ENCODE measurements at regions not wholly inside any gene's neighbourhood (a gene's known extent, or its start where the extent isn't known, plus 50 kb on each side); places are given as distances from the start of the nearest gene placed in this dataset.

DNA sequence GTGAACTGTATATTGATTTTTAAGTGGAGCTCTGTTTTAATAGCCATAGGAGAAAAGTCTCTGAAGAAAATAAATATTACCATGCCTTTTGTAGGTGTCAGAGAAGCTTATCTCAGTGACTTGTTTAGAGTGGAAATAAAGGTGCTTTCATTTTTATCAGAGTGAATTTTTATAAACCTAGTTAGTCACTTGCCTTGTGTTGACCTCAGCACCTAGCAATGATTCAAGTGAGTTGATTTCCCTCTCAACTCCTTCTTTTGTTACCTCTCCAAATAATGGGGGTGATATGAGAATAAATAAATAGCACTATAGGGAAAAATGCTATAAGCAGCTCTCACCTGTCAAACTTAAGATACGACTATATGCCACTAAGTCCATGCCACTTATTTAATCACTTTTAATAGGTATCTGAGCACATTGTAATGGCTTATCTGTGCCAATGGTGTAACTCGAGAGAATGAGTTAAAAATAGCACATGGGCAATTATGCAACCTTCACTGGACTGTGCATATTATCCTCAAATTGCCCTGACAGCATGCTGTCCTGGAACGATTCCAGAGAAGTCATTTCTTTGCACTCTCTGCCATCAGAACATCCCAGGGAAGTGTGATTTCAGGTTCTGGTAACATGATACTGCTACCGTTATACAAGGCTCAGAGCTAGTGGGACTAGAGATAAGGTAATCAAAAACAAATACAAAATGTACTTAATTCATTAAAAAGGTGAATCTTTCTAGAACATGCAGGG, 290.8 kb downstream of the CCDC85A start:
- TF ChIP-seq, protein P1, sequence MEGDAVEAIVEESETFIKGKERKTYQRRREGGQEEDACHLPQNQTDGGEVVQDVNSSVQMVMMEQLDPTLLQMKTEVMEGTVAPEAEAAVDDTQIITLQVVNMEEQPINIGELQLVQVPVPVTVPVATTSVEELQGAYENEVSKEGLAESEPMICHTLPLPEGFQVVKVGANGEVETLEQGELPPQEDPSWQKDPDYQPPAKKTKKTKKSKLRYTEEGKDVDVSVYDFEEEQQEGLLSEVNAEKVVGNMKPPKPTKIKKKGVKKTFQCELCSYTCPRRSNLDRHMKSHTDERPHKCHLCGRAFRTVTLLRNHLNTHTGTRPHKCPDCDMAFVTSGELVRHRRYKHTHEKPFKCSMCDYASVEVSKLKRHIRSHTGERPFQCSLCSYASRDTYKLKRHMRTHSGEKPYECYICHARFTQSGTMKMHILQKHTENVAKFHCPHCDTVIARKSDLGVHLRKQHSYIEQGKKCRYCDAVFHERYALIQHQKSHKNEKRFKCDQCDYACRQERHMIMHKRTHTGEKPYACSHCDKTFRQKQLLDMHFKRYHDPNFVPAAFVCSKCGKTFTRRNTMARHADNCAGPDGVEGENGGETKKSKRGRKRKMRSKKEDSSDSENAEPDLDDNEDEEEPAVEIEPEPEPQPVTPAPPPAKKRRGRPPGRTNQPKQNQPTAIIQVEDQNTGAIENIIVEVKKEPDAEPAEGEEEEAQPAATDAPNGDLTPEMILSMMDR (IDR thresholded peaks at IDR 0.05; ENCODE audit: unreplicated experiment) = no peak
- CTCF ChIA-PET = no interaction called here
- intact Hi-C loops (cut with micrococcal nuclease; ENCODE audit: unreplicated experiment) = no loop called here
- Mint-ChIP-seq H3K4me3 (ENCODE audit: low read depth, unreplicated experiment) (no peak overlapping the region), H3K36me3 (ENCODE audit: insufficient read depth, unreplicated experiment) (no peaks in the 10 kb centered on the region), H3K9me3 (ENCODE audit: low read depth, unreplicated experiment) (no peaks in the 10 kb centered on the region), H3K4me1 (ENCODE audit: low read depth, unreplicated experiment) (peaks cover 7% of the 10 kb centered on the region), H3K27ac (ENCODE audit: unreplicated experiment) (no peak overlapping the region), H3K27me3 (ENCODE audit: unreplicated experiment) (no peaks in the 10 kb centered on the region)
- DNase-seq = peak; percentile 20
- BruUV-seq (replicated peaks) = no TSS peak

DNA sequence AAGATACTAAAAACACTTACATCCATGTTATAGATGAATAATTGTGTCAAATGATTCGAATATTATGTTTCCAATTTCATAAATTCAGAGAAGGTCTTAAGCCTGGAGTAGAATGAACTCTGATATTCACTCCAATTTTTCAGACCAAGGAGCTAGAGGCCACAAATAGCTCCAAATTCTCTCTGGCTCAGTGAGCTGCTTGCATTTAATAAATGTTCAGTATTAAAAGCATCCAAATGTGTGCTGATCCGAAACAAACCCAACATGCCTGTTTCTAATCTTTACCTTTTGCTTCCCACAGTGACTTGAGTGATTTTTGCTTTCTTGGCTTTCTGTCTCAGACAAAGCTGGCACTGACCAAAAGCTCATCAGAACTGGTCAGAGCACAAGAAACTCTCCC, 291.4 kb downstream of the CCDC85A start:
- Mint-ChIP-seq H3K27ac (ENCODE audit: unreplicated experiment) (no peak overlapping the region), H3K4me3 (ENCODE audit: low read depth, unreplicated experiment) (no peak overlapping the region), H3K27me3 (ENCODE audit: unreplicated experiment) (no peaks in the 10 kb centered on the region), H3K9me3 (ENCODE audit: low read depth, unreplicated experiment) (no peaks in the 10 kb centered on the region), H3K36me3 (ENCODE audit: insufficient read depth, unreplicated experiment) (no peaks in the 10 kb centered on the region), H3K4me1 (ENCODE audit: low read depth, unreplicated experiment) (peaks cover 7% of the 10 kb centered on the region)
- no TSS peak for BruUV-seq (replicated peaks)
- intact Hi-C loops (cut with micrococcal nuclease; ENCODE audit: unreplicated experiment) = no loop called here
- CTCF ChIA-PET = no interaction called here
- DNase-seq = no peak
- TF ChIP-seq, protein P1 (IDR thresholded peaks at IDR 0.05; ENCODE audit: unreplicated experiment) = no peak

DNA sequence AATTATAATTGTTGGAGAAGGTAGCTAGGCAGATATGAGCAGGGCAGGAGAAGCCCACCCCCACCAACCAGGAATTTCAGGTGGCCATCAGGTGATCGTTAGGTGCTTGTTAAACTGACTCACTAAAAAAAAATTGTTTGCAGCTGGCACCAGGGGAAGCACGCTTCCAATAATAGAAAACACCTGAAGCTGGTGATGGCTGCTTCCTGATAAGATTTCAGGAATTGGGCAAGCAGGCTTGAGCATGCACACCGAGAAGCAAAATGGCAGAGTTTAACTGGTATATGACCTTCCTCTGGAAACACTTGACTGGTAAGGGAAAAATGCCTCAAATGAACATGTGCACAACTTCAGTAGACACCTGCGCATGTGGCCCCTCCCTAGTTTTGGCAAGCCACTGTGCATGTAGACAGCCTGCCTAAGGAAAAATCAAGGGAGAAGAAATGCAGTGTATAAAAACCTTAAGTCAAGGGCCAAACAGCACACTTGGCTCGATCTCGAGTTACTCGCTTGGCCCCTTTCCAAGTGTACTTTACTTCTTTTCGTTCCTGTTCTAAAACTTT, 292.8 kb downstream of the CCDC85A start:
- H3K27me3 Mint-ChIP-seq (ENCODE audit: unreplicated experiment) = no peaks in the 10 kb centered on the region

GRCh38 chr2:56478027-56478426, 294.2 kb downstream of the CCDC85A start:
- DNase-seq = no peak
- Mint-ChIP-seq H3K4me3 (ENCODE audit: low read depth, unreplicated experiment) (no peak overlapping the region), H3K27me3 (ENCODE audit: unreplicated experiment) (no peaks in the 10 kb centered on the region), H3K9me3 (ENCODE audit: low read depth, unreplicated experiment) (no peaks in the 10 kb centered on the region), H3K27ac (ENCODE audit: unreplicated experiment) (no peak overlapping the region), H3K36me3 (ENCODE audit: insufficient read depth, unreplicated experiment) (no peaks in the 10 kb centered on the region), H3K4me1 (ENCODE audit: low read depth, unreplicated experiment) (peaks cover 7% of the 10 kb centered on the region)
- intact Hi-C loops (cut with micrococcal nuclease; ENCODE audit: unreplicated experiment) = no loop called here
- CTCF ChIA-PET = no interaction called here
- TF ChIP-seq, protein P1 (IDR thresholded peaks at IDR 0.05; ENCODE audit: unreplicated experiment) = no peak
- no TSS peak for BruUV-seq (replicated peaks)

More for the DNA sequence above, 292.8 kb downstream of the CCDC85A start:
- no TSS peak for BruUV-seq (replicated peaks)
- CTCF ChIA-PET = interaction anchor here (0.6 kb wide), 2 partner anchors 457 to 653 kb away, joined by 3 to 4 read pairs; no protein-coding TSS in a partner anchor
- Mint-ChIP-seq H3K27ac (ENCODE audit: unreplicated experiment) (no peak overlapping the region), H3K9me3 (ENCODE audit: low read depth, unreplicated experiment) (no peaks in the 10 kb centered on the region), H3K36me3 (ENCODE audit: insufficient read depth, unreplicated experiment) (no peaks in the 10 kb centered on the region), H3K4me1 (ENCODE audit: low read depth, unreplicated experiment) (peaks cover 7% of the 10 kb centered on the region), H3K4me3 (ENCODE audit: low read depth, unreplicated experiment) (no peak overlapping the region)
- TF ChIP-seq, protein P1 (IDR thresholded peaks at IDR 0.05; ENCODE audit: unreplicated experiment) = no peak
- DNase-seq = no peak
- intact Hi-C loops (cut with micrococcal nuclease; ENCODE audit: unreplicated experiment) = no loop called here

Measured in Calu3 (cell line).